SU-DHL-6 (cell line): ENCODE measurements at regions not wholly inside any gene's neighbourhood (a gene's known extent, or its start where the extent isn't known, plus 50 kb on each side); places are given as distances from the start of the nearest gene placed in this dataset.

Experiments
- CTCF ChIP-seq: fragments of 200-600 bp; sonication (generic); IDR thresholded peaks from one replicate; pipeline ENCODE4 v1.5.1; 2017; ENCODE audit warnings: antibody characterized with exemption, mild to moderate bottlenecking, low read length, moderate library complexity; ENCODE audit not compliant: insufficient read depth, poor library complexity, severe bottlenecking
- EZH2phosphoT487 ChIP-seq: fragments of 200-600 bp; sonication (generic), shearing (Covaris generic); conservative IDR thresholded peaks from 2 replicates; pipeline ENCODE4 v1.6.1; 2018; ENCODE audit warnings: mild to moderate bottlenecking, antibody characterized with exemption, low read length, moderate library complexity, mixed read lengths

GRCh38 chr17:12328204-12328603 is 307.5 kb downstream of the MAP2K4 start:
- TF ChIP-seq CTCF: no peak
- no peak for TF ChIP-seq EZH2phosphoT487
